Ecto neural progenitor cell (in vitro differentiated cells): ENCODE measurements at regions not wholly inside any gene's neighbourhood (a gene's known extent, or its start where the extent isn't known, plus 50 kb on each side); places are given as distances from the start of the nearest gene placed in this dataset.

Experiments
- DNase-seq: peaks from one replicate; pipeline ENCODE4 v3.0.0-alpha.2; 2018; ENCODE audit warnings: low spot score

- no peak for DNase-seq
These were observed 168.7 kb upstream of the ITGB1 start for GRCh38 chr10:33126742-33127141.

GRCh38 chr10:33125522-33126517, 167.8 kb upstream of the ITGB1 start:
- no peak for DNase-seq

- no peak for DNase-seq
These were observed 167.1 kb upstream of the ITGB1 start for GRCh38 chr10:33125111-33125510.

GRCh38 chr10:33123680-33124079, 165.7 kb upstream of the ITGB1 start:
- no peak for DNase-seq

- no peak for DNase-seq
These were observed 164.2 kb upstream of the ITGB1 start for GRCh38 chr10:33122014-33122809.

GRCh38 chr10:33120700-33121099, 162.7 kb upstream of the ITGB1 start:
- DNase-seq = no peak

- no peak for DNase-seq
These were observed 162.2 kb upstream of the ITGB1 start for GRCh38 chr10:33120275-33120674.

- no peak for DNase-seq
These were observed 159.8 kb upstream of the ITGB1 start for GRCh38 chr10:33117816-33118215.

- no peak for DNase-seq
These were observed 159.2 kb upstream of the ITGB1 start for GRCh38 chr10:33117230-33117629.

GRCh38 chr10:33115738-33116719, 158.0 kb upstream of the ITGB1 start:
- DNase-seq = peak; percentile 64

- no peak for DNase-seq
These were observed 156.5 kb upstream of the ITGB1 start for GRCh38 chr10:33114451-33114952.

- DNase-seq = no peak
These were observed 155.4 kb upstream of the ITGB1 start for GRCh38 chr10:33113466-33113865.

- DNase-seq = no peak
These were observed 154.9 kb upstream of the ITGB1 start for GRCh38 chr10:33112831-33113455.

GRCh38 chr10:33111488-33112051, 153.5 kb upstream of the ITGB1 start:
- no peak for DNase-seq

GRCh38 chr10:33109788-33110469, 151.9 kb upstream of the ITGB1 start:
- no peak for DNase-seq

GRCh38 chr10:33109384-33109783, 151.4 kb upstream of the ITGB1 start:
- no peak for DNase-seq

- no peak for DNase-seq
These were observed 149.9 kb upstream of the ITGB1 start for GRCh38 chr10:33107953-33108352.

- DNase-seq = no peak
These were observed 148.7 kb upstream of the ITGB1 start for GRCh38 chr10:33106767-33107166.

GRCh38 chr10:33103863-33104379, 145.9 kb upstream of the ITGB1 start:
- DNase-seq = no peak

GRCh38 chr10:33102071-33102470, 144.0 kb upstream of the ITGB1 start:
- no peak for DNase-seq
